CD4-positive, alpha-beta T cell treated with Interleukin-6 for 4 hours (primary cell): ENCODE measurements at regions not wholly inside any gene's neighbourhood (a gene's known extent, or its start where the extent isn't known, plus 50 kb on each side); places are given as distances from the start of the nearest gene placed in this dataset.
"Not testable (repeated sequence)": the region's sequence is repeated elsewhere in the genome, so short reads cannot be mapped to it uniquely, and the experiment has no call there.

Experiments
- DNase-seq: peaks from one replicate; pipeline ENCODE4 v3.0.0-alpha.2; 2020; ENCODE audit warnings: mixed read lengths

DNA sequence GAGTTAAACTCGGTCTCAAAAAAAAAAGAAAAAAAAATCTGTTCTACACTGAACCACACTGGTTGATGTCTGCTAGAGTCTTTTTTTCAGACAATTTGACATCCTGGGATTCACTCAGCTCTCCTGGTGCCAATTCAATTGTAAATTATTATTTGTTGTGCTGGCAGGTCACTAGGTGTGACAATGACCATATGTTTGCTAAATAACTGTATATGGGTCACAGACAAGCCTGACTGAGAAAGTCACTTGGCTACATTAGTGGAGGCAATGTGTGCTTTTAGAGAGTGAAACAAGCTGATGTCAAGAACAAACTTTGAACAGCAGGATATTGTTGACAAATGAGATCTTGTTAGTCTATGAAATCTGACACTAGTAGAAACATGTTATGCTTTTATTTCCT lies 1379.1 kb downstream of the ZPLD1 start:
- DNase-seq, result no peak

- no peak for DNase-seq
Observed at GRCh38 chr3:103818398-103818797, 1383.6 kb downstream of the ZPLD1 start.

DNA sequence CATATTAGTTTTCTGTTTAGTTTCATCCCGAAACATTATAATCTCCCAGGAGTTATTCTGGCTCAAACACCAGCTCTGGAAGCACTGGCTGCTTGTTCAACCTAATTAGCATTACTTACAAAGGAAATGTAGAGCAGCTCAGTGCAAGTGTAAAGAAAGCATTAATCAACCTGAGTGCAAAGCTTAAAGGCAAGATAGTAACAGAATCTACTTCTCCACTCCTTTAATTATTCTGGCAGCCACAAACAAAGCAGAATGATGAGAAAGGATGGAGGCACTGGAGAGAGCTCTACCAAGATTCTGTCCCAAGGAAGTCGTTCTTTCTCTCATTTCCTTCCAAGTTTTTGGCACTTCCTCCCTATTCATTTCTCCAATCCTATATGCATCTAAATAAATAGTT lies 1384.0 kb downstream of the ZPLD1 start:
- no peak for DNase-seq

GRCh38 chr3:103825586-103825985 lies 1390.8 kb downstream of the ZPLD1 start:
- no peak for DNase-seq

GRCh38 chr3:103829723-103830326 lies 1395.0 kb downstream of the ZPLD1 start:
- DNase-seq, result no peak

DNA sequence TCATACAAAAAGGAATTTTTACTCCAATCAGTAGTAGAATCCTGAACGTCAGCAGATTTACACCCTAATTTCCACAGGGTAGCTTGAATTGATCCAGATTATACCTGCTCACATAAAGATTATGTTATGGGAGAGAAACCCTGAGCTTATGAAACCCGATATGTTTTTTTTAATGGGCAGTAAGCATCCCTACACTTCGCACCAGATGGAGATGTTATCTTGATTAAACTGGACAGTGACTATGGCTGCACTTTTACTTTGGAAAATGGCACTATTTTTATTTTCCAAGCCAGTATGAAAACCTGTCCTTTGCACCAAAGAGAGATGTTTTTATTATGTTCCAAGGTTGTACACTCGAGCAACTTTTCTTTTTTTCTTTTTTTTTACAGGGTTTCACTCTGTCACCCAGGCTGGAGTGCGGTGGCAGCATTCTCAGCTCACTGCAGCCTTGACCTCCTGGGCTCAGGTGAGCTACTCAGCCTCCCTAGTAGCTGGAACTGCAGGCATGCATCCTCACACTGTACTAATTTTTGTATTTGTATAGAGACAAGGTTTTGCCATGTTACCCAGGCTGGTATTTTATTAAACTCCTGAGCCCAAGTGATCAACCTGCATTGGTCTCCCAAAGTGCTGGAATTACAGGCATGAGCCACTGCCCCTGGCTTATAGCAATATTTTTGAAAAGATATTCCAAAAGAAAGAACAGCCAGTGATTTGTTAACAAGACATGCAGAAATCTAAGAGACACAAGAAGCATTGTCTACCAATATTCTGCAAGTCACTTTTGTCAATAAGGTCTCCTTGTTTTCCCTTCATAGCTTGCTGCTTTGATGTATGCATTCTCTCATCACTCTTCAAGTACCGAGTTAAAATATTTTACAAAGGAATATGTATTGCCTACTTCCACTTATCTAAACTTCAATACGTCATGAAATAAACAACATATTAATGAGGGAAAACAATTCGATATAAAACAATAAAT lies 1412.6 kb downstream of the ZPLD1 start:
- DNase-seq, result no peak

GRCh38 chr3:103851793-103852192 lies 1417.0 kb downstream of the ZPLD1 start:
- DNase-seq, result no peak

DNA sequence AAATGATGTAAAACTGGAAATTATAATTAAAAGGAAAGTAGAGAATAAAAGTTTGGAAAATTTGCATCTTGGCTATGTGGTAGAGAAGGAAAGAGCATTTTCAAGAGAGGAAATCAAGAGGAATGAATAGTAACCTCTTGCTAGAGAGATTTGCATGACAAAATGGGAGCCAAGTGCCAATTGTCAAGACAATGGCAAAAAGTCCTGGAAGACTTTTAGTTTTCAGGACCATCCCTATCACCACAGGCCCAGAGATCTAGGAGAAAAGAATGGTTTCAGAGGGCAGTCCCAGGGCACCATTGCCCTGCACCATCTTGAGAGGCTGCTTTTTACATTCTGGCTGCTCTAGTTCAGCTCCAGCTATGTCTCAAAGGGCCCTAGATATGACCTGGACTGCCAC lies 1427.6 kb downstream of the ZPLD1 start:
- DNase-seq, result no peak

DNA sequence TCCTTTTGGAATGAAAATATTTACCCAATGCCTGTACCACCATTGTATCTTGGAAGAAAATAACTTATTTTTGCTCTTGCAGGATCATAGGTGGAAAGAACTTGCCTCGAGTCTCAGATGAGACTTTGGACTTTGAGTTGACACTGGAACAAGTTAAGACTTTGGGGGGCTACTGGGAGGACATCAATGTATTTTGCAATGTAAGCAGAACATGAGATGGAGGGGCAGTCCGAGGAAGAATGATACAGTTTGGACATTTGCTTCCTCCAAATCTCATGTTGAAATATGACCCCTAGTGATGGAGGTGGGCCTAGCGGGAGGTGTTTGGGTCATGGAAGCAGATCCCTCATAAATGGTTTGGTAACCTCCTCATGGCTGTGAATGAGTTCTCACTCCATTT lies 1428.6 kb downstream of the ZPLD1 start:
- no peak for DNase-seq

GRCh38 chr3:103866113-103866512 lies 1431.3 kb downstream of the ZPLD1 start:
- DNase-seq, result no peak

DNA sequence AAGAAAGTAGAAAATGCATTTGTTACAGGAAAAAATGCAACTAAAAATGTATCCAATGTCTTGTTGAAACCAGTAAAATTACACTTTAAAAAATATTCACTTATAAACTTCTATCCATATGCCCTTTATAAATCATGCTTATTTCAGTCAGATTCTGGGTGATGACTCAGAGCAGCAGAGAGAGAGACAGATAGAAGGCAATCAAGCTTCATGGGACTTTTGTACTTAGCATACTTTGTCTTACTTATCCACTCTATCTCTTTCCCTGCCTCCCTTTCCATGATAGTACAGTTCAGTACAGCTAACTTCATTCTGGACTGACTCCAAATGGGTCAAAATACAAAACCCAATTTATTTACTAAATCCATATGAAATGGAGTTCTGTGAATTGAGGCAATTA lies 1438.2 kb downstream of the ZPLD1 start:
- DNase-seq, result no peak

DNA sequence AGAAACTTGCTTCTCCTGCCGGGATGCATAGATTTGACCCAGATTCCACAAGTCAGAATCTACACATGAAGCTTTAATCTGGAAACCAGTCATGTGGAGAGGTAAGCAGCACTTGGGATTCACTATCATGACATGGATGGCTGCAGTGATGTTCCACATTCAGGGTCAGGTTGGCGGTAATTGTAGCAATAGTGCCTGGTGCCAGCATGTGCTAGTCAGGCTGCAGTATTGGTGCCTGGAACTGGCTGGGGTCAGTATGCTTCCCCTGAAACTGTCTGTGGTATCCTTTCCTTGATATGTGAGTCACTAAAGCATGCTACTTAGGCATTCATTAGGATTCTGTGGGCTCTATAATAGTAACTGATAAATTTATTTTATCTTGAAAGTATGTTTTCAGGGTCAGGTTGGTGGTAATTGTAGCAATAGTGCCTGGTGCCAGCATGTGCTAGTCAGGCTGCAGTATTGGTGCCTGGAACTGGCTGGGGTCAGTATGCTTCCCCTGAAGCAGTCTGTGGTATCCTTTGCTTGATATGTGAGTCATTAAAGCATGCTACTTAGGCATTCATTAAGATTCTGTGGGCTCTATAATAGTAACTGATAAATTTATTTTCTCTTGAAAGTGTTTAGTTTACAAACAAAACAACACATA lies 1439.2 kb downstream of the ZPLD1 start:
- no peak for DNase-seq

GRCh38 chr3:103881809-103882208 lies 1447.0 kb downstream of the ZPLD1 start:
- not testable (repeated sequence) for DNase-seq

GRCh38 chr3:103889675-103890074 lies 1454.9 kb downstream of the ZPLD1 start:
- no peak for DNase-seq

DNA sequence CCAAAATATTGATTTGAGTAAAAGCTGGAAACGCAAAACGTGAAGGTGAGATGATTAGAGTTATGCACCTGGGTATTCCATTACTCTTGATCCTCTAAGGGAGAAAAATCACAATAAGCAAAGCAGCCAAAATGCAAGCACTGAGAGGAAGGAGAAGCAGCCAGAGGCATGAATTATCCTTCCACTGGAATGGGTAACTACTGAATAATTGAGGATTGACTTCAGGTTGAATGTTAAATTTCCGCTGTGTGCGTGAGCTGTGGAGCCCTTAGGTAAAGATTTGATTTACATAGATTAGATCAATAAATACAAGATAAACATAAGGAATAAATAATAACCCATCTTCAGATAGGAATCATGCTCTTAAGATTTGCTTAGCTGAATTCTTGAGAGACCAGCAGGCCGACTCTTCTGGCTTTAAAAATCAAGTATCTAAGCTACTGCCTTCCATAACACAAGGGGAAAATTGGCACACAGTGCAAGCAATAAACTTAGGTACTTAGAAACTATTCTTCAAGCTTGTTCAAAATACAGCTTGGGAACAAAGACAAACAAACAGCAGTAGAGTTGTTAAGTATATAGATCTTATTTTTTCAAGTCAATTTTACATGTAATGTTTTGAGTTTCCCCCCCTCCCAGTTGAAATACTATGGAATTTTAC lies 1459.5 kb downstream of the ZPLD1 start:
- DNase-seq, result no peak

DNA sequence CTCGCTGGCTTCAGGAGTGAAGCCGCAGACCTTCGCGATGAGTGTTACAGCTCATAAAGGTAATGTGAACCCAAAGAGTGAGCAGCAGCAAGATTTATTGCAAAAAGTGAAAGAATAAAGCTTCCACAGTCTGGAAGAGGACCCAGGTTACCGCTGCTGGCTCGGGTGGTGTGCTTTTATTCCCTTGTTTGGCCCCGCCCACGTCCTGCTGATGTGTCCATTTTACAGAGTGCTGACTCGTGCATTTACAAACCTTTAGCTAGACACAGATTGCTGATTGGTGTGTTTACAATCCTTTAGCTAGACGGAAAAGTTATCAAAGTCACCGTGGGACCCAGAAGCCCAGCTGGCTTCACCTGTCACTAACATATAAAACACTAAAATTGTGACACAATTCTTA lies 1464.5 kb downstream of the ZPLD1 start:
- DNase-seq, result no peak

DNA sequence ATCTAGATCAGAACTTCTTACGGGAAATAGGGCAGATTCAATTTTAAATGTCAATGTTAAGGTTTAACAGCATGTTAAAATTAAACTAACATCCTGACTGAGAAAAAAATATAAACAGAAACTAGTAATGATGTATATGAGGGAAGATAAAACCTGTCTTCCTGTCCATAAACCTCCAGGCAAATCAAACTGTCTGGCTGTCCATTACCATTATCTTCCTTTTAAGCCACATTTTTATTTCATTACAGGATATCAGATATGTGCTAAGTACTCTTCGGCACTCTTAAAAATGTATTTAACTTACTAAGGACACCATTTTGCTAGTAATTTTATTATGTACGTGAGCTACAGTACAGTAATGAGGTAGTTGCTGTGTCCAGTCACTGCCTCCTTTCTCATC lies 1461.7 kb upstream of the ALCAM start:
- DNase-seq, result no peak

DNA sequence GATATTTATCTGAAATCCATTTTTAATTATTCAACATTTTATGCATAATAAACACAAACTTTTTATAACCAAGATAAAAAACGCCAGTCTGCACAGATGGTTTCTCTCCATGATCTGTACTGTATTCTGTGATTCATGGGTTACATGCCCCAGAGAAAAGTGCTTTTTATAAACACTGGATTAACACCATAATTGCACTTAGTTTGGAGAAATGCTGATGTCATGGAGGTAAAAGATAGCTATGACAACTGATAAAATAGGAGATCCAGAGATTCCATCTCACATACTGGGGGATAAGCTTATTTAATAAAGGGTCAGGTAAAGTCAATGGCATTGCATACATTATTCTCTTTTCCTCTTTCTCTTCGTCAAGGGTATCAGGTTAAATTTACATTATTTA lies 1460.4 kb upstream of the ALCAM start:
- no peak for DNase-seq

DNA sequence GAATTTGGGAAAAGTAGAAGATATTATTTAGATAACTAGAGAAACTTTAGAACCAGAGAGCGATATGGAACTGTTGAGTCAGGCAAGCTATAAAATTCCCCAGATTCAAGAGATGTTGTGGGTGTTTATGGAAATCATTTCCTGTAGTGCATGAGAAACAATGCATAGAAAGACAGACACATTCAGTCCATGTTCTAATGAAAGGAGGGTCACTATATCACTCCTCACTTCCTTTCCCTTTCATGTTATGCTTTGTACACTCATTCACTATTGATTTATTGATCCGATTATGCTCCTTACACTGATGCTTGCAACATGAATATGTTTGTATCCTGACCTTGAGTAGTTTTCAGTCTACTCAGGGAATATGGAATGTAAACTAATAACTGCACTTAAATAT lies 1459.9 kb upstream of the ALCAM start:
- no peak for DNase-seq

- no peak for DNase-seq
Observed at GRCh38 chr3:103907567-103907966, 1459.1 kb upstream of the ALCAM start.

DNA sequence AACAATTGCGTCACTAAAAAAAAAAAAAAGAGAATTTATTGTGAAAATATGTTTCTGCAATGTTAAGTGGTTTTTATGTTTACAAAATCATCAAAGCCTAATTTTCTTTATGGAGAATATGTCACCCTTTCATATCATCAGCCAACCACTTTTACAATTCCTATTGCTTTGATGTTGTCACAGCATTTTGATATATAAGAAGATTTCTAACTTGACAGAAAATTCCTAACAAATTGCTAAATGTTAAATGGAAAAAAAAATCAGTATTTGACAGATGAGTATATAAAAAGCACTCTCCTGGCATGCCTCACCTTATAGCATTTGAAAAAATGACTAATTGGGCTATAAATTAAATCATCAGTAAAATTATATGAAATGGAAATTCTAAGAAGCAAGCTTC lies 1457.3 kb upstream of the ALCAM start:
- no peak for DNase-seq

GRCh38 chr3:103918336-103918735 lies 1448.4 kb upstream of the ALCAM start:
- no peak for DNase-seq

- no peak for DNase-seq
Observed at GRCh38 chr3:103919327-103919726, 1447.4 kb upstream of the ALCAM start.
